ENCODE measurements at regions not wholly inside any gene's neighbourhood (a gene's known extent, or its start where the extent isn't known, plus 50 kb on each side); places are given as distances from the start of the nearest gene placed in this dataset.

GRCh38 chr5:89534331-89534730 lies 651.3 kb upstream of the MEF2C start:
- Histone ChIP-seq H3K23me2 (ENCODE audit: low read depth, low read length) (no peaks in the 10 kb centered on the region), H3K27me3 (replicated peaks in 1 of 4; ENCODE audit: control insufficient read depth in 3 of 4, extremely low read depth in 1 of 4, insufficient read depth in 3 of 4, low read length in 3 of 4) (no peaks in the 10 kb centered on the region), H2AK5ac (ENCODE audit: low read depth, low read length) (no peak overlapping the region), H2BK15ac (ENCODE audit: low read length) (no peak overlapping the region), H3K18ac (ENCODE audit: extremely low read depth, low read length) (no peak overlapping the region), H2BK20ac (ENCODE audit: low read length) (no peak overlapping the region), H2AFZ (ENCODE audit: low read length) (no peak overlapping the region), H3K36me3 (ENCODE audit: control insufficient read depth in 2 of 4, insufficient read depth in 4 of 4, low read length in 3 of 4) (no peaks in the 10 kb centered on the region; a peak in 1 of 8 replicates), H2BK5ac (ENCODE audit: low read depth, low read length) (no peak overlapping the region), H4K5ac (ENCODE audit: insufficient read length, low read depth, low read length) (no peak overlapping the region), H4K8ac (ENCODE audit: extremely low read depth, insufficient read depth, low read length) (no peak overlapping the region), H3K9me3 (ENCODE audit: insufficient read depth in 2 of 2, low read depth in 1 of 2, low read length in 1 of 2) (no peaks in the 10 kb centered on the region), H3K56ac (replicated peaks; ENCODE audit: insufficient read length, low read depth, low read length) (no peak overlapping the region), H3K4ac (replicated peaks; ENCODE audit: insufficient read length, low read depth, low read length) (no peak overlapping the region), H3K79me2 (ENCODE audit: control insufficient read depth in 1 of 2, insufficient read depth in 2 of 2, low read length in 2 of 2) (no peaks in the 10 kb centered on the region), H3K4me2 (ENCODE audit: insufficient read depth in 1 of 2, low read depth in 2 of 2, low read length in 2 of 2) (no peak overlapping the region), H2BK12ac (ENCODE audit: low read depth, low read length) (no peak overlapping the region), H2BK120ac (replicated peaks; ENCODE audit: low read depth, low read length) (no peak overlapping the region), H3K79me1 (ENCODE audit: low read depth, low read length) (no peaks in the 10 kb centered on the region), H3K9ac (replicated peaks in 1 of 4; ENCODE audit: extremely low read depth in 1 of 4, low read depth in 3 of 4, low read length in 3 of 4) (no peak overlapping the region), H3K14ac (ENCODE audit: insufficient read length) (no peak overlapping the region), H3K27ac (ENCODE audit: low read depth, low read length) (no peak overlapping the region), H3K4me3 (ENCODE audit: extremely low read depth in 1 of 4, insufficient read depth in 2 of 4, low read depth in 3 of 4, low read length in 4 of 4) (no peak overlapping the region), H4K20me1 (replicated peaks in 1 of 2; ENCODE audit: control insufficient read depth in 1 of 2, insufficient read depth in 2 of 2, low read length in 2 of 2) (no peaks in the 10 kb centered on the region), H3K4me1 (replicated peaks in 1 of 4; ENCODE audit: control insufficient read depth in 3 of 4, insufficient read depth in 4 of 4, low read length in 3 of 4) (no peaks in the 10 kb centered on the region), H3K23ac (ENCODE audit: insufficient read length) (no peak overlapping the region), H4K91ac (replicated peaks; ENCODE audit: insufficient read length, low read length) (no peak overlapping the region)
- DNase-seq (ENCODE audit: low read depth in 1 of 2, low spot score in 2 of 2) (no peak), FAIRE-seq (no peak)
- TF ChIP-seq RNF2 (IDR thresholded peaks at IDR 0.05; ENCODE audit: borderline replicate concordance, low read depth, low read length, missing control alignments, poor library complexity, severe bottlenecking) (no peak), GABPA (IDR thresholded peaks at IDR 0.05; ENCODE audit: borderline replicate concordance, insufficient read depth, low read length) (no peak)
- POLR2A ChIA-PET (ENCODE audit: partially characterized antibody), result no interaction called here
- CTCF ChIA-PET (ENCODE audit: partially characterized antibody), result interaction anchor here (0.7 to 1.1 kb wide), 2 partner anchors 10 to 516 kb away, joined by 3 read pairs; no protein-coding TSS in a partner anchor
